Spleen (tissue), 7 donors: ENCODE measurements at regions not wholly inside any gene's neighbourhood (a gene's known extent, or its start where the extent isn't known, plus 50 kb on each side); places are given as distances from the start of the nearest gene placed in this dataset.

Experiments used
- POLR2A ChIP-seq, 3 donors: fragments of 450-650 bp; IDR thresholded peaks; one replicate each; pipeline ENCODE4 v1.5.1; 2017; ENCODE audit warnings: antibody characterized with exemption in 3 of 3, mild to moderate bottlenecking in 1 of 3
- TF ChIP-seq, protein P1 (sequence below), 11 experiments: fragments of 200-600 bp in 7 of 11; fragments of 450-650 bp in 4 of 11; sonication (generic) in 4 of 11; IDR thresholded peaks in 8 of 11; conservative IDR thresholded peaks in 3 of 11; 1 replicate in 7 of 11; 2 replicates in 4 of 11; pipeline versions ENCODE4 v1.4.0 to v1.8.0; 2016 to 2021; ENCODE audit warnings: antibody characterized with exemption in 11 of 11, inconsistent platforms in 4 of 11, mild to moderate bottlenecking in 1 of 11
- donor health status: DM: no; HTN: no; CAD: no; lungs with moderate emphysema.
- donor health status: DM: no; HTN: no; CAD: no.
- donor health status: DM: no; HTN: no; CAD: no.

DNA sequence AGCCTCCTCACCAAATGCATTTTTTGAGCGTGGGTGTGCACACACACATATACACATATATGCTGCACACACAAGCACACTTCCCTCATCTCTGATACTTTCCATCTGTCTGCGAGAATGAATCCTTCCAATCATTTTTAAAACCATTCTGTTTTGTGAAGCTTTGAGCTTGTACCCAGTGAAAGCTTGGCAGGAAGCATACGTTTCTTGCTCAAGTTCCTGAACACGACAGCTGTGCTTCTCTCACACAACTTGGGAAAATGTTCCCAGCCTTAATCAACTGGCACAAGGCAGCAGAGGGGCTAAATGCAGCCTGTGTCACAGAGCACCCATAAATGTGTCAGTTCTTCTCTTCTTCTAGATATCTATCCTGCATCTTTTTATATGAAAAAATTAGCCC is 524.0 kb upstream of the KIRREL3 start:
- TF ChIP-seq POLR2A (IDR thresholded peaks at IDR 0.05), result no peak
- TF ChIP-seq, protein P1, sequence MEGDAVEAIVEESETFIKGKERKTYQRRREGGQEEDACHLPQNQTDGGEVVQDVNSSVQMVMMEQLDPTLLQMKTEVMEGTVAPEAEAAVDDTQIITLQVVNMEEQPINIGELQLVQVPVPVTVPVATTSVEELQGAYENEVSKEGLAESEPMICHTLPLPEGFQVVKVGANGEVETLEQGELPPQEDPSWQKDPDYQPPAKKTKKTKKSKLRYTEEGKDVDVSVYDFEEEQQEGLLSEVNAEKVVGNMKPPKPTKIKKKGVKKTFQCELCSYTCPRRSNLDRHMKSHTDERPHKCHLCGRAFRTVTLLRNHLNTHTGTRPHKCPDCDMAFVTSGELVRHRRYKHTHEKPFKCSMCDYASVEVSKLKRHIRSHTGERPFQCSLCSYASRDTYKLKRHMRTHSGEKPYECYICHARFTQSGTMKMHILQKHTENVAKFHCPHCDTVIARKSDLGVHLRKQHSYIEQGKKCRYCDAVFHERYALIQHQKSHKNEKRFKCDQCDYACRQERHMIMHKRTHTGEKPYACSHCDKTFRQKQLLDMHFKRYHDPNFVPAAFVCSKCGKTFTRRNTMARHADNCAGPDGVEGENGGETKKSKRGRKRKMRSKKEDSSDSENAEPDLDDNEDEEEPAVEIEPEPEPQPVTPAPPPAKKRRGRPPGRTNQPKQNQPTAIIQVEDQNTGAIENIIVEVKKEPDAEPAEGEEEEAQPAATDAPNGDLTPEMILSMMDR (IDR thresholded peaks at IDR 0.05 in 8 of 11, conservative IDR thresholded peaks at IDR 0.05 in 3 of 11), result no peak
